ENCODE measurements at regions not wholly inside any gene's neighbourhood (a gene's known extent, or its start where the extent isn't known, plus 50 kb on each side); places are given as distances from the start of the nearest gene placed in this dataset.

GRCh38 chr4:108244606-108245005 lies 75.9 kb upstream of the LEF1 start:
- no peak for TF ChIP-seq CTCF (IDR thresholded peaks at IDR 0.05; ENCODE audit: poor library complexity)
- no peak for TF ChIP-seq EZH2phosphoT487 (IDR thresholded peaks at IDR 0.05; ENCODE audit: low read depth, severe bottlenecking, unreplicated experiment)
- no peak for TF ChIP-seq EZH2 (IDR thresholded peaks at IDR 0.05; ENCODE audit: borderline replicate concordance)
